HEK293T (cell line): ENCODE measurements at regions not wholly inside any gene's neighbourhood (a gene's known extent, or its start where the extent isn't known, plus 50 kb on each side); places are given as distances from the start of the nearest gene placed in this dataset.
A peak's percentile ranks its signal among the peaks of the same experiment; 100 is the strongest.

Experiments
- CTCF ChIA-PET: fragments of 350-600 bp; formaldehyde crosslinking; extraction: SDS; loops from one replicate; lab custom pipeline; 2021; ENCODE audit warnings: antibody characterized with exemption, inconsistent platforms; lab: Yijun Ruan, JAX
- POLR2A ChIA-PET: fragments of 350-600 bp; formaldehyde crosslinking; extraction: SDS; loops from one replicate; lab custom pipeline; 2020; ENCODE audit warnings: antibody characterized with exemption, inconsistent platforms; lab: Yijun Ruan, JAX
- DNase-seq: peaks from one replicate; pipeline ENCODE4 v3.0.0; 2012; ENCODE audit warnings: mixed read lengths; ENCODE audit errors: extremely low spot score
- ARNT ChIP-seq: fragments of 450-650 bp; IDR thresholded peaks from 2 replicates; pipeline ENCODE4 v1.6.1; 2017; ENCODE audit warnings: mild to moderate bottlenecking
- BHLHE40 ChIP-seq: fragments of 450-650 bp; IDR thresholded peaks from 2 replicates; pipeline ENCODE4 v1.6.1; 2016; ENCODE audit warnings: mild to moderate bottlenecking, moderate library complexity, borderline replicate concordance
- CTBP1 ChIP-seq: fragments of 450-650 bp; IDR thresholded peaks from 2 replicates; pipeline ENCODE4 v1.6.1; 2016; ENCODE audit warnings: borderline replicate concordance
- ELF4 ChIP-seq: fragments of 450-650 bp; IDR thresholded peaks from 2 replicates; pipeline ENCODE4 v1.6.1; 2017; ENCODE audit warnings: antibody characterized with exemption
- FOXA1 ChIP-seq: fragments of 450-650 bp; IDR thresholded peaks from 2 replicates; pipeline ENCODE4 v1.6.1; 2016; ENCODE audit warnings: mild to moderate bottlenecking
- FOXK2 ChIP-seq: fragments of 450-650 bp; IDR thresholded peaks from 2 replicates; pipeline ENCODE4 v1.6.1; 2016; ENCODE audit warnings: mild to moderate bottlenecking
- FOXM1 ChIP-seq: fragments of 450-650 bp; IDR thresholded peaks from 2 replicates; pipeline ENCODE4 v1.6.1; 2017; ENCODE audit warnings: mild to moderate bottlenecking, borderline replicate concordance
- HDGF ChIP-seq: fragments of 450-650 bp; IDR thresholded peaks from 2 replicates; pipeline ENCODE4 v1.6.1; 2017; ENCODE audit warnings: antibody characterized with exemption, borderline replicate concordance
- L3MBTL2 ChIP-seq: fragments of 450-650 bp; conservative IDR thresholded peaks from 2 replicates; pipeline ENCODE4 v1.6.1; 2016; ENCODE audit warnings: mild to moderate bottlenecking
- LEF1 ChIP-seq: fragments of 450-650 bp; IDR thresholded peaks from 2 replicates; pipeline ENCODE4 v1.6.1; 2017; ENCODE audit warnings: mild to moderate bottlenecking, borderline replicate concordance
- NFRKB ChIP-seq: fragments of 450-650 bp; IDR thresholded peaks from 2 replicates; pipeline ENCODE4 v1.6.1; 2016; ENCODE audit warnings: mild to moderate bottlenecking, moderate library complexity
- PKNOX1 ChIP-seq: fragments of 450-650 bp; IDR thresholded peaks from 2 replicates; pipeline ENCODE4 v1.6.1; 2016
- SP1 ChIP-seq: fragments of 450-650 bp; IDR thresholded peaks from 2 replicates; pipeline ENCODE4 v1.6.1; 2017
- SUZ12 ChIP-seq: fragments of 450-650 bp; IDR thresholded peaks from 2 replicates; pipeline ENCODE4 v1.6.1; 2016; ENCODE audit warnings: mild to moderate bottlenecking
- TARDBP ChIP-seq: fragments of 450-650 bp; IDR thresholded peaks from 2 replicates; pipeline ENCODE4 v1.6.1; 2016
- ZNF384 ChIP-seq: fragments of 450-650 bp; IDR thresholded peaks from 2 replicates; pipeline ENCODE4 v1.6.1; 2016

- CTCF ChIA-PET = interaction anchor here (1.7 kb wide), 1 partner anchor 9 kb away, joined by 6 read pairs; no protein-coding TSS in a partner anchor
- DNase-seq = peak; percentile 37
Measured at GRCh38 chr5:41636605-41637004, 126.2 kb upstream of the PLCXD3 start.

GRCh38 chr5:41629897-41630296 is 119.5 kb upstream of the PLCXD3 start:
- no peak for DNase-seq
- no peak for TF ChIP-seq FOXK2
- no peak for TF ChIP-seq ZNF384
- no peak for TF ChIP-seq TARDBP
- no peak for TF ChIP-seq BHLHE40
- TF ChIP-seq SP1 = no peak
- no peak for TF ChIP-seq FOXA1
- no peak for TF ChIP-seq NFRKB
- no peak for TF ChIP-seq SUZ12
- TF ChIP-seq CTBP1 = no peak
- TF ChIP-seq ARNT = no peak
- TF ChIP-seq LEF1 = no peak
- no peak for TF ChIP-seq HDGF
- TF ChIP-seq L3MBTL2 = no peak
- TF ChIP-seq FOXM1 = no peak
- TF ChIP-seq PKNOX1 = no peak
- no peak for TF ChIP-seq ELF4
- POLR2A ChIA-PET = no interaction called here
- CTCF ChIA-PET = interaction anchor here (0.6 kb wide), 1 partner anchor 9 kb away, joined by 3 read pairs; no protein-coding TSS in a partner anchor

More at GRCh38 chr5:41636605-41637004, 126.2 kb upstream of the PLCXD3 start:
- POLR2A ChIA-PET = no interaction called here
- TF ChIP-seq LEF1 = no peak
- no peak for TF ChIP-seq ELF4
- TF ChIP-seq HDGF = no peak
- TF ChIP-seq SP1 = no peak
- no peak for TF ChIP-seq TARDBP
- no peak for TF ChIP-seq SUZ12
- TF ChIP-seq FOXA1 = no peak
- TF ChIP-seq CTBP1 = no peak
- no peak for TF ChIP-seq L3MBTL2
- TF ChIP-seq PKNOX1 = no peak
- no peak for TF ChIP-seq NFRKB
- no peak for TF ChIP-seq FOXK2
- TF ChIP-seq ARNT = no peak

GRCh38 chr5:41625571-41625970 is 115.2 kb upstream of the PLCXD3 start:
- DNase-seq = no peak
- CTCF ChIA-PET = no interaction called here
- TF ChIP-seq LEF1 (no peak), ARNT (no peak), SUZ12 (no peak), HDGF (no peak), FOXM1 (no peak), ELF4 (no peak), ZNF384 (no peak), TARDBP (no peak), NFRKB (no peak), BHLHE40 (no peak), FOXK2 (no peak), PKNOX1 (no peak), SP1 (no peak), CTBP1 (no peak)
- POLR2A ChIA-PET = no interaction called here

- no peak for DNase-seq
- no peak for TF ChIP-seq LEF1
- TF ChIP-seq FOXA1 = no peak
- TF ChIP-seq HDGF = no peak
- TF ChIP-seq SUZ12 = no peak
- TF ChIP-seq L3MBTL2 = no peak
- TF ChIP-seq ELF4 = no peak
- TF ChIP-seq FOXK2 = no peak
- TF ChIP-seq FOXM1 = no peak
- no peak for TF ChIP-seq CTBP1
- TF ChIP-seq ZNF384 = no peak
- no peak for TF ChIP-seq SP1
- TF ChIP-seq ARNT = no peak
- TF ChIP-seq BHLHE40 = no peak
- TF ChIP-seq TARDBP = no peak
- TF ChIP-seq PKNOX1 = no peak
- no peak for TF ChIP-seq NFRKB
- POLR2A ChIA-PET = no interaction called here
- CTCF ChIA-PET = no interaction called here
Measured at GRCh38 chr5:41621420-41621819, 111.0 kb upstream of the PLCXD3 start.

- POLR2A ChIA-PET = no interaction called here
- no peak for DNase-seq
- CTCF ChIA-PET = no interaction called here
- TF ChIP-seq HDGF (no peak), ARNT (no peak), BHLHE40 (no peak), ZNF384 (no peak), NFRKB (no peak), FOXA1 (no peak), FOXM1 (no peak), SUZ12 (no peak), CTBP1 (no peak), L3MBTL2 (no peak), ELF4 (no peak), FOXK2 (no peak), TARDBP (no peak), PKNOX1 (no peak), LEF1 (no peak), SP1 (no peak)
Measured at GRCh38 chr5:41617843-41618515, 107.6 kb upstream of the PLCXD3 start.
